K562 (cell line): ENCODE measurements at regions not wholly inside any gene's neighbourhood (a gene's known extent, or its start where the extent isn't known, plus 50 kb on each side); places are given as distances from the start of the nearest gene placed in this dataset.

Experiments
- ATAC-seq: fragments of 200-7000 bp; cut with Tn5 transposase; 3 replicates; pipeline ENCODE4 v1.9.1; 2020; ENCODE audit warnings: moderate library complexity
- BruUV-seq: library from RNA; stranded (reverse); fragments of 400-500 nt; replicated peaks from 2 replicates; lab custom pipeline; 2021; lab: Mats Ljungman, UMichigan
- CTCF ChIA-PET: fragments of 300-600 bp; formaldehyde crosslinking; extraction: SDS; loops from one replicate; lab custom pipeline; 2021; ENCODE audit warnings: low intra/inter-chr PET ratio; lab: Yijun Ruan, JAX
- POLR2A ChIA-PET: fragments of 300-600, 350-650 bp; sonication (Branson Sonifier 250); formaldehyde crosslinking; extraction: SDS; loops from one replicate; lab custom pipeline; 2021; ENCODE audit warnings: antibody characterized with exemption, inconsistent platforms; lab: Yijun Ruan, JAX
- DNase-seq, 4 experiments: peaks; one replicate each; pipeline versions ENCODE4 v3.0.0 to v3.0.0-alpha.2; 2011 to 2018; ENCODE audit warnings: low spot score in 3 of 4, mixed read lengths in 3 of 4; ENCODE audit errors: extremely low read depth in 1 of 4
- FAIRE-seq: peaks from 2 replicates; lab custom pipeline; 2011; peaks lifted over from hg19 to GRCh38; lab: Jason Lieb, UNC
- H2AFZ ChIP-seq: 2 replicates; pipeline ENCODE4 v1.6.0; 2011; ENCODE audit warnings: low read depth, low read length, control low read depth, inconsistent platforms
- H3K27ac ChIP-seq: fragments of 200-600 bp; 3 replicates; pipeline ENCODE4 v1.8.0; 2011; ENCODE audit warnings: low read depth, mild to moderate bottlenecking, control low read depth, inconsistent platforms, low read length, moderate library complexity, mixed read lengths; ENCODE audit errors: extremely low read depth
- H3K27me3 ChIP-seq, 2 experiments: fragments of 300-600 bp in 1 of 2; 2 replicates in 1 of 2; 3 replicates in 1 of 2; pipeline versions ENCODE4 v1.6.0 to v1.8.0; 2011; ENCODE audit warnings: inconsistent platforms in 2 of 2, low read length in 2 of 2, mild to moderate bottlenecking in 1 of 2, mixed read lengths in 1 of 2, moderate library complexity in 1 of 2; ENCODE audit not compliant: control insufficient read depth in 2 of 2, insufficient read depth in 2 of 2
- H3K36me3 ChIP-seq: fragments of 300-600 bp; 3 replicates; pipeline ENCODE4 v1.8.0; 2011; ENCODE audit warnings: mild to moderate bottlenecking, low read length, inconsistent platforms; ENCODE audit not compliant: control insufficient read depth, insufficient read depth
- H3K4me1 ChIP-seq, 2 experiments: fragments of 200-600 bp in 1 of 2; replicated peaks in 1 of 2; 2 replicates in 1 of 2; 3 replicates in 1 of 2; pipeline versions ENCODE4 v1.5.1 to v1.8.0; 2011; ENCODE audit warnings: inconsistent platforms in 2 of 2, low read length in 2 of 2, mild to moderate bottlenecking in 1 of 2, mixed read lengths in 1 of 2, moderate library complexity in 1 of 2; ENCODE audit not compliant: control insufficient read depth in 2 of 2, insufficient read depth in 2 of 2
- H3K4me2 ChIP-seq: 2 replicates; pipeline ENCODE4 v1.6.1; 2011; ENCODE audit warnings: low read length, control low read depth, inconsistent platforms, mixed read lengths; ENCODE audit not compliant: insufficient read depth
- H3K4me3 ChIP-seq: fragments of 200-600 bp; sonication (generic), shearing (Covaris generic); 2 replicates; pipeline ENCODE4 v1.5.1; 2016; ENCODE audit warnings: control low read depth, inconsistent platforms
- H3K79me2 ChIP-seq: fragments of 200-600 bp; 3 replicates; pipeline ENCODE4 v1.8.0; 2011; ENCODE audit warnings: low read length, inconsistent platforms; ENCODE audit not compliant: control insufficient read depth, insufficient read depth
- H3K9ac ChIP-seq, 2 experiments: 2 replicates each; pipeline versions ENCODE4 v1.6.0 to v1.6.1; 2011; ENCODE audit warnings: low read depth in 2 of 2, low read length in 2 of 2, control low read depth in 1 of 2, inconsistent platforms in 1 of 2, mild to moderate bottlenecking in 1 of 2, mixed read lengths in 1 of 2; ENCODE audit not compliant: insufficient read depth in 1 of 2
- H3K9me1 ChIP-seq: one replicate; pipeline ENCODE4 v1.6.0; 2011; ENCODE audit warnings: inconsistent platforms, mild to moderate bottlenecking, low read length, moderate library complexity; ENCODE audit not compliant: control insufficient read depth, insufficient read depth
- H3K9me3 ChIP-seq: replicated peaks from 2 replicates; pipeline ENCODE4 v1.5.1; 2011; ENCODE audit warnings: low read depth, low read length, inconsistent platforms; ENCODE audit not compliant: control insufficient read depth, insufficient read depth
- H4K20me1 ChIP-seq: replicated peaks from 2 replicates; pipeline ENCODE4 v1.6.1; 2011; ENCODE audit warnings: low read length, inconsistent platforms, mixed read lengths; ENCODE audit not compliant: control insufficient read depth, insufficient read depth
- EHMT2 ChIP-seq: fragments of 450-650 bp; IDR thresholded peaks from 2 replicates; pipeline ENCODE4 v1.6.1; 2018; ENCODE audit warnings: antibody characterized with exemption
- FOXP1 ChIP-seq: sonication (generic); formaldehyde crosslinking; IDR thresholded peaks from 2 replicates; pipeline ENCODE4 v1.8.0; 2022; ENCODE audit warnings: mild to moderate bottlenecking, missing genetic modification reagents
- HMG20B ChIP-seq: fragments of 250-450 bp; sonication (Bioruptor Pico); IDR thresholded peaks from 2 replicates; pipeline ENCODE4 v1.5.0; 2021; ENCODE audit warnings: mild to moderate bottlenecking
- RNF2 ChIP-seq: sonication (generic); IDR thresholded peaks from 2 replicates; pipeline ENCODE4 v1.6.1; 2016
- SP1 ChIP-seq: sonication (generic); formaldehyde crosslinking; IDR thresholded peaks from 2 replicates; pipeline ENCODE4 v1.8.1; 2022; ENCODE audit warnings: mild to moderate bottlenecking, missing genetic modification reagents
- TCF3 ChIP-seq: sonication (generic); formaldehyde crosslinking; IDR thresholded peaks from 2 replicates; pipeline ENCODE4 v1.4.0; 2020; ENCODE audit warnings: mild to moderate bottlenecking, missing genetic modification reagents
- ZNF449 ChIP-seq: fragments of 250-450 bp; sonication (Bioruptor Pico); IDR thresholded peaks from 2 replicates; pipeline ENCODE4 v1.8.0; 2022; ENCODE audit warnings: moderate library complexity, mild to moderate bottlenecking, inconsistent platforms
- in situ Hi-C: fragments of 300-500 bp; cut with MboI; formaldehyde crosslinking; loops from 4 replicates; pipeline ENCODE4 v1.15.0; 2018; ENCODE audit warnings: inconsistent platforms, mixed read lengths
- intact Hi-C: fragments of 100-400 bp; cut with micrococcal nuclease; formaldehyde crosslinking; loops from 2 replicates; pipeline ENCODE4 v1.14.2; 2022
- TF ChIP-seq, protein P1 (sequence below): sonication (generic); formaldehyde crosslinking; IDR thresholded peaks from 2 replicates; pipeline ENCODE4 v1.8.0; 2022; ENCODE audit warnings: mild to moderate bottlenecking, missing genetic modification reagents, borderline replicate concordance

DNA sequence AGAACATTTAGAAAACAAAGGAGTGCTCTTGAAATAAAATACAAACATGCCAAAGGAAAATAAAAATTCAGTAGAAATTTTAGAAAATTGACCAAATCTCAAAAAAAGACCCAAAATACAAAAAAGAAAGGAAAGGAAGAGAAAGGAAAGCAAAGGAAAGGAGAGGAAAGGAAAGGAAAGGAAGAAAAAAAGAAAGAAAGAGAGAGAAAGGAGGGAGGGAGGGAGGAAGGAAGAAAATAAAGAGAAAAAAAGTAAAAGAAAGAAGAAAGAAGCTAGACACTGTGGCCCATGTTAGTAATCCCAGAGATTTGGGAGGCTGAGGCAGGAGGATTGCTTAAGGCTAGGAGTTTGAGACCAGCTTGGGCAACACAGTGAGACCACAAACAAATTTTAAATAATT, 500.1 kb upstream of the VRK2 start:
- ChIA-PET CTCF (no interaction called here), POLR2A (no interaction called here)
- Histone ChIP-seq H3K9me3 (no peaks in the 10 kb centered on the region), H3K9me1 (no peaks in the 10 kb centered on the region), H4K20me1 (no peaks in the 10 kb centered on the region), H3K79me2 (no peaks in the 10 kb centered on the region), H3K27me3 (no peaks in the 10 kb centered on the region), H3K4me2 (no peak overlapping the region), H3K4me1 (no peaks in the 10 kb centered on the region), H2AFZ (no peak overlapping the region), H3K4me3 (no peak overlapping the region), H3K9ac (no peak overlapping the region), H3K36me3 (no peaks in the 10 kb centered on the region), H3K27ac (no peak overlapping the region)
- FAIRE-seq (no peak), DNase-seq (no peak), ATAC-seq (no peak)
- intact Hi-C loops (no loop called here), in situ Hi-C loops (no loop called here)
- BruUV-seq, result no TSS peak
- TF ChIP-seq SP1 (no peak), HMG20B (CRISPR knock-in tag) (no peak), TCF3 (CRISPR knock-in tag) (no peak), FOXP1 (CRISPR knock-in tag) (no peak), RNF2 (no peak), EHMT2 (no peak), ZNF449 (CRISPR knock-in tag) (no peak)
- TF ChIP-seq, protein P1, sequence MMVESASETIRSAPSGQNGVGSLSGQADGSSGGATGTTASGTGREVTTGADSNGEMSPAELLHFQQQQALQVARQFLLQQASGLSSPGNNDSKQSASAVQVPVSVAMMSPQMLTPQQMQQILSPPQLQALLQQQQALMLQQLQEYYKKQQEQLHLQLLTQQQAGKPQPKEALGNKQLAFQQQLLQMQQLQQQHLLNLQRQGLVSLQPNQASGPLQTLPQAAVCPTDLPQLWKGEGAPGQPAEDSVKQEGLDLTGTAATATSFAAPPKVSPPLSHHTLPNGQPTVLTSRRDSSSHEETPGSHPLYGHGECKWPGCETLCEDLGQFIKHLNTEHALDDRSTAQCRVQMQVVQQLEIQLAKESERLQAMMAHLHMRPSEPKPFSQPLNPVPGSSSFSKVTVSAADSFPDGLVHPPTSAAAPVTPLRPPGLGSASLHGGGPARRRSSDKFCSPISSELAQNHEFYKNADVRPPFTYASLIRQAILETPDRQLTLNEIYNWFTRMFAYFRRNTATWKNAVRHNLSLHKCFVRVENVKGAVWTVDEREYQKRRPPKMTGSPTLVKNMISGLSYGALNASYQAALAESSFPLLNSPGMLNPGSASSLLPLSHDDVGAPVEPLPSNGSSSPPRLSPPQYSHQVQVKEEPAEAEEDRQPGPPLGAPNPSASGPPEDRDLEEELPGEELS (CRISPR knock-in tag), result no peak
